WI38 (cell line): ENCODE measurements at regions not wholly inside any gene's neighbourhood (a gene's known extent, or its start where the extent isn't known, plus 50 kb on each side); places are given as distances from the start of the nearest gene placed in this dataset.

ENCODE experiments used
- H3K4me3 ChIP-seq: 2 replicates; pipeline ENCODE4 v1.5.1; 2011; ENCODE audit warnings: low read depth, mild to moderate bottlenecking, control low read depth, low read length
- TF ChIP-seq, protein P1 (sequence below): IDR thresholded peaks from 2 replicates; pipeline ENCODE4 v1.5.1; 2012; ENCODE audit warnings: low read depth, mild to moderate bottlenecking, control low read depth, low read length

DNA sequence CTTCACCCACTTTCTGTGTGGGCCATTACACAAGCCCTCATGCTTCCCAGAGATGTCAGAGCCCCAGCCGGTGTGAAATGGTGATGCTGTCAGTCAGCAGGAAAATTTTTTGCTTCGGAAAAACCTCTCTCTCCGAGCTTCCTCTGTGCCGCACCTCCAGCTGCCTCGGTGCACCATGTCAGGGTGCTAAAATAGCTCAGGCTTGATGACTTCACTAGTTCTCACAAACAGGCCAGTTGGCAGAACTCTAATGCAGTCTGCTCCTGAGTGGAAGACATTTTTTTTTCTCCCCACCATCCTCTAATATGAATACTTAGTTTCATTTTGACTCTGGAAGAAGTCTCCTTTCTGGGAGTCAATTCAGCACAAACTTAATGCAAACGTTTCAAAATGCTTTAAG lies 71.3 kb downstream of the KLF12 start:
- TF ChIP-seq, protein P1, sequence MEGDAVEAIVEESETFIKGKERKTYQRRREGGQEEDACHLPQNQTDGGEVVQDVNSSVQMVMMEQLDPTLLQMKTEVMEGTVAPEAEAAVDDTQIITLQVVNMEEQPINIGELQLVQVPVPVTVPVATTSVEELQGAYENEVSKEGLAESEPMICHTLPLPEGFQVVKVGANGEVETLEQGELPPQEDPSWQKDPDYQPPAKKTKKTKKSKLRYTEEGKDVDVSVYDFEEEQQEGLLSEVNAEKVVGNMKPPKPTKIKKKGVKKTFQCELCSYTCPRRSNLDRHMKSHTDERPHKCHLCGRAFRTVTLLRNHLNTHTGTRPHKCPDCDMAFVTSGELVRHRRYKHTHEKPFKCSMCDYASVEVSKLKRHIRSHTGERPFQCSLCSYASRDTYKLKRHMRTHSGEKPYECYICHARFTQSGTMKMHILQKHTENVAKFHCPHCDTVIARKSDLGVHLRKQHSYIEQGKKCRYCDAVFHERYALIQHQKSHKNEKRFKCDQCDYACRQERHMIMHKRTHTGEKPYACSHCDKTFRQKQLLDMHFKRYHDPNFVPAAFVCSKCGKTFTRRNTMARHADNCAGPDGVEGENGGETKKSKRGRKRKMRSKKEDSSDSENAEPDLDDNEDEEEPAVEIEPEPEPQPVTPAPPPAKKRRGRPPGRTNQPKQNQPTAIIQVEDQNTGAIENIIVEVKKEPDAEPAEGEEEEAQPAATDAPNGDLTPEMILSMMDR: no peak
- peak overlapping the region; percentile 40 for H3K4me3 ChIP-seq

DNA sequence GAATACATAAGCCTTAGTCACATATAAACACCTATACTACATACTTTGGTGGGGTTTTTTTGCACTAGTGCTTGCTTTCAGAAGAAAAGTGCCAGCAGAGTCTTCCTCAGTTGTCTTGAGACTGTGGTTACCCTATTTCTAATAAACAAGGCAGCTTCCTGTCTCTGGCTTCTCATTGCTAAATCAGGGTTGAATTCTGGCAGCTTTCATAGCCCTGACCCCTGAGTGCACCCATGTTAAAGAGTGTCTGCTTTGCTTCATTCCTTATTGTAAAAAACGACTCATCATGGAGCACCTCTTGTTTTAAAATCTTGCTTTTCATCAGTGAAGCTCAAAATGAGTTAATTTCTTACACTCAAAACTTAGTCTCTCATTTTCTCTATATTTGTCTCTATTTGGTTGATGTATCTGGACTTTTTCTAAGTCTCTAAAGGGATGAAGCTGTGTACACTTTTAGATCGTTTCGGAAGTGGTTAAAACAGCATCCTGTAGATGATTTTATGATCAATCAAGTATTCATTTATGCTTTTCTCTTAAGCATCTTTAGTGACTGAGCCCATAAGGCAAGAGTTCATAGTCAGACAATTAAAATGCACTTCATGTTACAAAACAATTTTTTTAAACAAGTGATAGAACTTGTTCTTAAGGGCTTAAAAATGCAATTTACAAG lies 72.1 kb downstream of the KLF12 start:
- no peak overlapping the region for H3K4me3 ChIP-seq
- TF ChIP-seq, protein P1: no peak

DNA sequence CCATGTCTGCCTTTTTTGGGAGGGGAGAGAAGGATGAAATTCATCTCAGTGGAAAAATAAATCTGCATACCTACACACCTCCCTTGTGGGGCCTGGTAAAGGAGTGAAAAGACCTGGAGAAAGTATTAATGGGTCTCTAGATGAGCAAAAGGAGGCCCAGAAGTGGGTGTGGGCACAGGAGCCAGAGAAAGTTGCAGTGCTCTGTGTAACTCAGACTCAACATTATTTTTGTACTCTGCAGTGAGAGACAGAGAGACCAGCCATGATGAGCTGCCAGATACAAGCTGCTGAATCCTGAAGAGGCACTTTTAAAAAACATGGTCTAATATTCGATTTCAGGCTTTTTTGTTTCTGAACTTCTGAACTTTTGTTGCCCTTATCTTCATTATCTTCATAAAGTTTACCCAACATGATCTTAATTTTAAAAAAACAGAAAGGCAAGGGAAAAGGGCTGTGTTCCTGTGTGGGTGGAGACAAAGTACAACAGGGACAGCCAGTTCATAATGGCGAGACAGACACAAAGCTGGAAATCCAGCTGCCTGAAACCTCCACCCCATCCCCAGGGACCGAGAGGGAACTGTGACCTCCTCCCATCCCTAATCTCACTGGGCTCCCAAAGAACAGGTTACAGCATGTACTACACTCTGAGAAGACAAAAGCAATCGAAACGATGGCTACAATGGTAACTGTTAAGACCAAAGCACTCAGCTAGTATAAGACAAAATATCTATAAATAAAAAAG lies 77.2 kb downstream of the KLF12 start:
- H3K4me3 ChIP-seq: no peak overlapping the region
- TF ChIP-seq, protein P1: no peak

DNA sequence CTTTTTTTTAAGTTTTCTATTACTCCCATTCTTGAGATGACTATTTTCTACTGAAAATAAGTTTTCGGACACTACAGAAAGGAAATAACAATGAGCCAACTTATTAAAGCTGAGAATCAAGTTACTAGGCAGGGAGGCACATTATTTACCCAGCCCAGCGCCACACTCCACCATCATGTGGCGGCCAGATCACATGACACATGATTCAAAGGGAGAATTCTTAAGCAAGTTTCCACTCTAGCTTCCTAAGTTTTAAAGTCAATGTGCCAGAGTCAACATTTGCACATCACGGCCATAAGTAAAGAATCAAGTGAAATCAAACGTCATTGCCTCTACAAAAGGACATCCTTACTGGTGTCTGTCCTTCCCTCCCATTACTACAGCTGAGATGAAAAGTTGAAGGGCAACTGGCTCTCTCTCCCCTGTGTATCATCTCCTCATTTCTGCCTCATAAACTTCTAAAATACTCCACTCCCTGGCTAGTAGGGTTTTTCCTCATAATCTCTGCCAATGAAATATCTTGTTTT lies 81.7 kb downstream of the KLF12 start:
- no peak overlapping the region for H3K4me3 ChIP-seq
- TF ChIP-seq, protein P1: no peak

DNA sequence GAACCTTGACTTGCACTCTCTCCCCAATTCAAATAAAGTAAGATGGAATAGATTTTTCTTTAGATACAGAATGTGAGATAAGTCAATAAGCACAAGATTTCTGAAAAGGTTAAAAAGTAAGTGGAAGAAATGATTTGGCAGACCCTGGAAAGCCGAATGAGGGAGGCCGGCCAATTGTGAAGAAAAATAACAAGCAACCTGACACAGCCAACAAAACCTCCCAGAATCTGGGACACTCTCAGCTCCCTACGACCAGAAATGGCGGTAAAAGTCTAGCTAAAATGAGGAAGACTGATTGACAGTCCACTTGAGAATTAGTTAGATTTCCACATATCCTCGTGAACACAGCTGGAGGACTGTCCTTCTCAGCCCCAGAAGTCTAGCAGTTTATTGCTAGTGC lies 85.4 kb downstream of the KLF12 start:
- no peak overlapping the region for H3K4me3 ChIP-seq
- TF ChIP-seq, protein P1: no peak

DNA sequence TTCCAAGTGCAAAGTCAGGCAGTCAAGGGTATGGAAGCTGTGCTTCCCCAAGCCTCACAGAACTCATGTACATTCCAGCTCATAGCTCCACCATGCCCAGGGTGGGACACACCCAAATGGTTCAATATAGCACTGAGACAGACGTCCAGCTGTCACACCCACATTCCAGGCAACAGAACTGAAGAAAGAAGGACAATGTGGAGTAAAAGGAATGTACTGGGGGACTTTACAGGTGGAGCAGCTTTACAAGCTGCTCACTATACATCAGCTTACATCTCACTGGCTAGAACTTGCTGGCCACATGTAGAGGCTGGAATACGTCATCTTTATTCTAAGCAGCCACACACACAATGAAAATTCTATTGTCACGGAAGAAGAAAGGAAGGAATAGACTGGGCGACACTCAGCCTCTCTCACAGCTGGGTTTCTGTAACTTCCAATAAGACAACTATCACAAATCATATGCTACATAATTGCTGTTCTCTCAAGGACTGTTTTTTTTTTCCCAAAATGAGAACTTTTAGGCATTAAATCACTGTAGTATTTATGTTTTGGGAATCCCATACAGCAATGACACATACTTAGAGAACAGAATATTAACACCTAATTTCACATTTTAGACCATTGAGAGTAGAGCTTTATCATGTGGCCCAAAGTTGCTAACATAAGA lies 86.1 kb downstream of the KLF12 start:
- TF ChIP-seq, protein P1: no peak

More for the DNA sequence above, 86.1 kb downstream of the KLF12 start:
- H3K4me3 ChIP-seq: no peak overlapping the region
